NCI-H1417 treated with DMSO at 0.1 percent for 48 hours (cell line): ENCODE measurements at regions not wholly inside any gene's neighbourhood (a gene's known extent, or its start where the extent isn't known, plus 50 kb on each side); places are given as distances from the start of the nearest gene placed in this dataset.
"Not testable (repeated sequence)": the region's sequence is repeated elsewhere in the genome, so short reads cannot be mapped to it uniquely, and the experiment has no call there.

Experiments used
- DNase-seq: peaks from one replicate; lab custom pipeline; 2025; lab: John Stamatoyannopoulos, UW

DNA sequence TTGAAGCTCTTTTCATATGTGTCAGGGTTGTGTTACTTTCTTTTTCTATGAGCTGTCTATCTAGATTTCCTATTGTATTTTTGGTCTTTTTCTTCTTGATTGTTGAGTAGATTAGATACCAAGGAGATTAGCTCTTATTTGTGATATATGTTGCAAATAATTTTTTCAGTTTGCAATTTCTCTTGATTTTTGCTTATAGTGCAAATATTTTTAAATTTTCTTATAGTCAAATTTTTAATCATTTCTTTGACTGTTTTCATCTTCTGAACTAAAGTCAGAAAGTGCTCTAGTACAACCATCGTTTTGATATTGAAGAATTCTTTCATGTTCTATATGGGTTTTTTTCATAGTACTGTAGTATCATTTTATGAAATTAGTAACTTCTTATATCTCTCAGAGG is 193.7 kb downstream of the OSTF1 start:
- DNase-seq: no peak

DNA sequence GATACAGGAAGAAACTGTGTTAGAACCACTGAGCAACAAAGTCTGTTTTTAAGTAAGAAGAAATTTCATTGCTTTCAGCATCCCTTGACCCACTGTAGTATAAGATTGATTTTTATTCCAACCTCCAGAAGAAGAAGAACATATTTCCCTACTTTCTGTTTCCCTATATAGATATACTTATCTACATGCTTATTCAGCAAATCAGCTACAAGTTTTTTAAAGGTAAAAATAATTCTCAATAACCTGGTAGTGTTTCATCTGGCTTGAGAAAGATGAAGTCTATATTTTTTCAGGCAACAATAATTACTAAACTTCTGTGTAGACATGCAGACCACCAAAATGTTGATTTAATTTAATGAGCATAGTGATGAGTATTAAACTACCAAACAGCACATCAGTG is 201.0 kb downstream of the OSTF1 start:
- no peak for DNase-seq

DNA sequence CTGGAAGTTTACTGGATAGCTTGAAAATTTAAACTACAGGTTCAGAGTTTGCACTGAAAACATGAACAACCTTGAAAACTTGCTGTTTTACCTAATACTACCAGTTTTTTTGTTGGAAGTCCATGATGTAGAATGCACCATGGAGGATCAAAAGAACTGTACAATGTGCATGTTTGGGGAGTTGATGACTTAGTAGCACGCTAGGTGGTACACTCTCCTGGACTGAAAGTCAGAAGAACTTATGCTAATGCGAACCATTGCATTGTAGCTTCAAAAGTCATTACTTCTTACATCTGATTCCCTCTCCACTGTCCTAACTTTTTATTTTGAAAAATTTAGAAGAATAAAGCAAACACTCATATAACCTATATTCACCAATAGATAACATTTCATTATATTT is 211.0 kb downstream of the OSTF1 start:
- DNase-seq: no peak

DNA sequence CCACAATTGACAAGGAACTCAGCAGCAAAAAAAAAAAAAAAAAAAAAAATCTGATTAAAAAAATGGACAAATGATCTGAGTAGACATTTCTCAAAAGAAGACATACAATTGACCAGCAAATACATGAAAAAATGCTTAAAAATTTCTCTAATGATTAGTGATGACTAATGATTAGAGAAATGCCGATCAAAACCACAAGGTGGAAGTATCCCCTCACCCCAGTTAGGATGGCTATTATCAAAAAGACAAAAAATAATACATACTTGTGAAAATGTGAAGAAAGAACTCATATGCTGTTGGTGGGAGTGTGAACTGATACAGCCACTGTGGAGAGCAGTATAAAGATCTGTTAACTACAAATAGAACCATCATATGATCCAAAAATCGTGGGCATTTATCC is 245.3 kb downstream of the OSTF1 start:
- DNase-seq: no peak

DNA sequence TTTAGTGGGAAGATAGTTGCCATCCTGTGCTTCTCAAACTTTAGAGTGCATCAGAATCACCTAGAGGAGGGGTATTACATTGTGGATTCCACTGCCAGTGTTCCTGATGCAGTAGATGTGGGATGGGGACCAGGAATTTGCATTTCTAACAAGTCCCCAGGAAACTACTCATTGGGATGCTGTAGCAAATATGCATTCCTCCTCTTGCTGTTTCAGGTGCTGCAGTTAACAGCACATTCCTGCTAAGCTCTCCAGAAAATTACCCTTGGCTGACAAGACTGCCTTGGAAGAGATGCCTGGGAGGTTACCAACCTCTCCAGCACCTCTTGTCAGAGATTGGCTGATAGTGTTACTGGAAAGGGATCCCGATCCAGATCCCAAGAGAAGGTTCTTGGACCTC is 270.5 kb downstream of the OSTF1 start:
- no peak for DNase-seq

DNA sequence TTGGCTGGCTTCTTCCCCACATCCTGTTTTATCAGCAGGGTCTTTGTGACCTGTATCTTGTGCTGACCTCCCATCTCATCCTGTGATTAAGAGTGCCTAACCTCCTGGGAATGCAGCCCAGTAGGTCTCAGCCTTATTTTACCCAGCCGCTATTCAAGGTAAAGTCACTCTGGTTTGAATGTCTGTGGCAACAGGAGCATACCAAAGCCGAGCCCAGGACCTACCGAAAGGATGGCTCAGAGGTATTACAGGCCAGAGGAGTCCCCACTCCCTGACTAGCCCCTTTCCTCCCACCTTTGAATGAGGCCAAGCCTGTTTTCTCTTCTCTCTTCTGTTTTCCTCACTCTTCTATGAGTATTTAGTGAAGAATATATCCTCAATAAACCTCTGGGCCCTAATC is 271.3 kb downstream of the OSTF1 start:
- no peak for DNase-seq

DNA sequence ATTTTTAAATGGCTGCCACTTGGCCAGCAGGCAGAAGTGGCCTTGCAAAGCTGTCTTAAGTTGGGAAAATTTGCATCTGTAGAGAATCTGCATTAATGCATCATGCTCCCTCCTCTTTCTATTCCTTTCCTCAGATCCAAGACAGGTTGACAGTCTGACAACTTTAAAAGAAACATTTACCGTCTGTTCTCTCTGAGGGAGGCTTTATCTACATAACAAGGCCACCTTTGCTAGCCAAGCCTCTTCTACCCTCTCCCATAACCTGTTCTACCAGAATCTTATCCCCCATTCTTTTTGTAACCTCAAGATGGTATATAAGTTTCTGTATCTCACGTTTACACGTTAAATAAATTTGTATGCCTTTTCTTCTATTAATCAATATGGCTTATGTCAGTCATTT is 271.9 kb downstream of the OSTF1 start:
- DNase-seq: no peak

DNA sequence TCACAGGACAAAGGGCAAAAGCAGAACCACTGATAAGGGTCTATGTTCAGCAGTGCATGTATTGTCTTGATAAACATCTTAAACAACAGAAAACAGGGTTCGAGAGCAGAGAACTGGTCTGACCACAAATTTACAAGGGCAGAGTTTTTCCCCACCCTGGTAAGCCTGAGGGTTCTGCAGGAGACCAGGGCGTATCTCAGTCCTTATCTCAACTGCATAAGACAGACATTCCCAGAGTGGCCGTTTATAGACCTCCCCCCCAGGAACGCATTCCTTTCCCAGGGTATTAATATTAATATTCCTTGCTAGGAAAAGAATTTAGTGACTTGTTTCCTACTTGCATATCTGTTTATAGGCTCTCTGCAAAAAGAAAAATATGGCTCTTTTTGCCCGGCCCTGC is 274.1 kb downstream of the OSTF1 start:
- DNase-seq: not testable (repeated sequence)

DNA sequence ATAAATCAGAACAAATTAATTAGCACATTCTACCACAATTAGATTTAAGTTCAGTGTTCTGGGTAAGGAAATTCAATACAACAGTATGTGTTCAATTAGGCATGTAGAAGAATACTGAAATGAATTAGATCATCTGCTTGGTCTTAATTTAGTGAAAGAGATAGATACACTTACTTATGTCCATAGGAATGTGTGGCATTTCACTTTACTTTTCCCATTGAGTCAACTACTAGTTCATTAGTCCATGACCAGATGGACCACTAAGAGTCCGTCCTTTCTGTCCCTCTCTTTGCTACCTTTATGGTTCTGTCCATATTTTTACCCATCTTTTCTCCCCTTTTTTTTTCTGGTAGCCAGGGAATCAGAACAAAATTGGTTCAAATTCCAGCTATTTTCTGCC is 276.9 kb downstream of the OSTF1 start:
- DNase-seq: no peak

DNA sequence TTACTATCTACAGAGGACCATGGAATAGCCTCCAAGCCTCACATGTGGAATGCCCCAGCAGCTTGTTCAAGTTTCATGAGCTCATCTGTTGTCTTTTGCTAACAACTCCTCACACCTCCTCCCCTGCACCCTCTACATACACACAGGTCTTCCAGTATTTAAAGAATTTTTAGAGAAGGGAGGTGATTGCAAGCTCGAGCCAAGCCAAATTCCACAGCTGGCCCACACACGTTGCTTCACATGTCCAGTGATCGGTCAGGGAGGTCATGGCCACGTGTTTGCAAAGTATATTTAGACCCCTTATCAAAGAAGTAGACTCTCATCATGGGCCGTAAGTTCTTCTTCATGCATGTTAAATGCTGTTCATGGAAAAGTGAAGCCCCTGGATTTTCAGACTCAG is 281.7 kb downstream of the OSTF1 start:
- DNase-seq: no peak

DNA sequence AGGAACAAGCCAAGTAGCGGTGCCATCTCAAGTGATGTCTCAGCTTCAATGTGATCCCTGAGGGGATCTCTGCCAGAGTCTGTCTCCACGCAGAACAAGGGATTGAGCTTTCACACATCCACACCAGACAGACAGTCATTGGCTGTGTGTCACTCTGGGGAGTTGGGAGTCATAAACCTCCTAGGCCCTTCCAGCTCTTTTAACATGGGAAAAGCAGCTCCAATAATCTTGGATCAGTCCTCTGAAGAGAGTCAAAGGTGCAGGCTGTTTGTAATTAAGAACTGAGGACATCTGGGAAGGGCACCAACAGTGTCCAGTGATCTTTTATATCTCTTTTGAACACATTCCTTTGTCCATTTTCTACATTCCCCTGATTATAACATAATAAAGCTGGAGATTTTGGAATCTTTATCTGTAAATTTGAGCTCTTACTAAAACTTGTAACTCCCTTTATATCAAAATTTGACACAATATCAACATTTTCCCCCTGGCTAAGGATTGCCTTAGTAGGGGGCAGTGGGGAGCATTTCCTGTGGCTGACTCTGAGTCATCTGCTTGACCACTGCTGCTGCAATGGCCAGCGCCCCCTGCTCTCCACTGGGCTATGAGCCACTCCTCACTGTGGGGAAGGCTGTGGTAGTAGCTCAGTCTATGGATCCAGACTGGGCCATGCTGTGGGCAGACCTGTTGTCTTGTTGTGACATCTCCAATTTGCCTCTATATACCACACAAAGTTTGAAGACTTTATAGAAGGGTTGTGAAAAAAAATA is 284.4 kb downstream of the OSTF1 start:
- DNase-seq: no peak

DNA sequence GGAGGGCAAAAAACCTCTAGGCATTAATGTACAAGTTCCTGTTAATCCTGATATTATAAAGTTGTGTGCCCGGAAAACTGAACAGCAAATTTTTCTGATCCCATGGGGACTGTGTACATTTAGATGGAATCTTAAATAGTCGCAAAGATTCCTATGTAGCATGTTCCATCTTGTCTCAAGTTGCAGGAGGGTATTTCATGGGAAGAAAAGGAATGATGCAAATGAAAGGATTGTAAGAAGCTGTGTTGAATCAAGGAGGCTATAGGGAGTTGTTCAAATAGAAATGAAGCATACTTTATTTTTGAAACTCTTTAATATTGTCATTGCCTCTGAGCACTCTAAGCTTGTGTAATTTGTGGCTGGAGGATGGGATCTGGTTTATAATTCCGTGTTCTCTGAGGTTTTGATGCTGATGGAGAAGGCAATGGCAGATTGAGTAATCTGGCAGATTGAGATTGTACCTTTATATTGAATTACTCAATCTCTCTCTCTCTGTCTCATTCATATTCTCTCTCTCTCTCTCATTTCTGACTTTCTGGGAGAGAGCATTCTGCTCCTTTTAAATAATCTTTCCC is 288.5 kb downstream of the OSTF1 start:
- no peak for DNase-seq

DNA sequence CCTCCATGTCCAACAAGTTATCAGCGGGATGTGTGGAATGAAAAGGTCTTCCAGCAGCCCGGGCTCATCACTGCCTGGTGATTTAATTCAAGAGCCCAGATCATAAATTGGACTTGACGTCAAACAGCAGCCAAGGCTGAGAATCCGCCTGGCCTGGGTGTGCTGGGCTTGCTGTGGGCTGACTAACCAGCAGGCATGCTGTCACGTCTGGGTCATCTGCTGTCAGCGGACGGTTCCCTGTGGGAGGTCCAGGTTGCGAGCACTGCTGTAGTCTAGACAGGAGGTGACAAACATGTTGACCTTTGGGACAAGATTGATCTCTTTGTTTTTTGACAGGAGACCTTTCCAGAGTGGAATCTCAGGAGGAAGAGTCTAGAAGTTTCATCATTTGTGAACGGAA is 289.7 kb downstream of the OSTF1 start:
- DNase-seq: no peak

DNA sequence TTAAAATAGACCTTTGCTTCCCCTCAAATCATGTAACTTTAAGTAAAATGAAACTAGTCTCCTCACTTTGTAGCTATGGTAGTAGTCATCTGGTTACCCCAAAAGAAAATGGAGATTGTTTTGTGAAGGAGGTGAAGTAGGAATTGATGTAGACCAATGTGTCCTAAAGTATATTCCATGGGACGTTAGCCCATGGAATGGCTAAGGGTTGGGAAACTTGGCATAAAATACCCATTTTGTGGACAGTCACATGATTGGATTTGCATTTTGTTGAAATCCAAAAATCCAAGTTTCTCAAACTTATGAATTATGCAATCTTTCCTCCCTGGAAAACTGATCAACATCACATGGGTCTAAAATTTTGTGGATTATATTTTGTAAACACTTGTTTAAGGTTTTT is 290.6 kb downstream of the OSTF1 start:
- DNase-seq: no peak

DNA sequence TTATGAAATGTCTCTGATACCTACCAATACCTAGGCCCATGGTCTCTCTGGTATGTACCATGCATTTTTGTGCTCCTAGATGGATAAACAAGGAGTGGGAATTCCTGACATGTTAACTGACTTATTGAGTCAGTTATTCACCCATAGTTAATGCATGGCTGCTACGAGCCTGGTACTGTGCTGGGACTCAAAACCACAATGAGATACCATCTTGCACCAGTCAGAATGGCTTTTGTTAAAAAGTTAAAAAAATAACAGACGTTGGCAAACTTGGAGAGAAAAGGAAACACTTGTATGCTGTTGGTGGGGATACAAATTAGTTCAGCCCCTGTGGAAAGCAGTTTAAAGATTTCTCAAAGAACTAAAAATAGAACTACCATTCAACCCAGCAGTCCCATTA is 293.8 kb downstream of the OSTF1 start:
- DNase-seq: no peak

DNA sequence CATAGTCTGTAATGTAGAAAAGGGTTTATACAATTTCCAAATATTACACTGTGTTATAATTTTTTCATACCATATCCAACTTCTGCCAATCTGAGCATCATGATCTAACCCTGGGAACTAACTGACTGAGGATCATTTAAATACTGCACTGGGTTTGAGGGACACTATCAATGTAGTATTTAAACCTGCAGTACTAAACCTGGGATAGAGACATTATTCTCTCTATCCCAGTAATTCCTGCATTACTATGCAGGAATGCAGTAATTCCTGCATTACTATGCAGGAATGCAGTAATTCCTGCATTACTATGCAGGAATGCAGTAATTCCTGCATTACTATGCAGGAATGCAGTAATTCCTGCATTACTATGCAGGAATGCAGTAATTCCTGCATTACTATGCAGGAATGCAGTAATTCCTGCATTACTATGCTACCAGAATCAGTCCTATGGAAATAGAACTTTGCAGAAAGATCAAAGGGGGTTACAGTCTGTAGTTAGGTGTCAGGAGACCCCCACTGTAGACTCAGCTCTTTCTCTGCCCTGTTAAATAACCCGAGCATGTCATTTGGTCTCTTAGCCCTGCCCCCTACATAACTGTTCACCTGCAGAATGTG is 295.2 kb downstream of the OSTF1 start:
- not testable (repeated sequence) for DNase-seq

DNA sequence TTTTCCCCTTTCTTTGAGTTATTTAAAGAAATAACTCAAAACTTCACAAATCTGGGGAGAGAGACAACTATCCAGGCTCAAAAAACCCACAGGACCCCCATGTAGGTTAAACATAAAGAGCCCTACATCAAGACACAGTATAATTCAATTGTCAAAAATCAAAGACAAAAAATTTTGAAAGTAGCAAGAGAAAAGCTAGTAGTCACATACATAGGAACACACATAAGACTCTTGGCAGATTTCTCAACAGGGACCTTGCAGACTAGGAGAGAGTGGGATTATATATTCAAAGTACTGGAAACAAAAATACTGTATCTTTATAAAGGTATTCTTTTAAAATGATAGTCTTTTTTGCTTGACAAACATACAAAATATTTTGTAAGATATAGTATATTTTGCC is 296.9 kb downstream of the OSTF1 start:
- DNase-seq: no peak

DNA sequence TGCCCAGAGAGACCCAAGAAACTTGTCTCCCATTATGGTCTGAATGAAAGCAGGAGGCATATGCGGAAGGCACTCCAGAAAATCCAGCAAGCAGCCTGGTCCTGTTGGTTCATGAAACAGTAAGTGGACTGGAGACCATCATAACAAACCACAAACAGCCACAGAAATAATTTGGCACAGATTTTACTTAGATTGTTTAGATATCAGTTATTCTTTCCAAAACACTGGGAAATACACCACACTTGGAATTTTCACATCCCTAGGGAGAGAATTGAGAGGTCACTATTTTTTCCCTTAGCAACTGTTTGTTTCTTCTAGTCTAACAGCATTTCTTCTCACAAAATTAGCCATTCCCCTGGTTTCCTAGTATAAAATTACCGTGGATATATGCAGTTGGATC is 300.8 kb downstream of the OSTF1 start:
- DNase-seq: no peak

DNA sequence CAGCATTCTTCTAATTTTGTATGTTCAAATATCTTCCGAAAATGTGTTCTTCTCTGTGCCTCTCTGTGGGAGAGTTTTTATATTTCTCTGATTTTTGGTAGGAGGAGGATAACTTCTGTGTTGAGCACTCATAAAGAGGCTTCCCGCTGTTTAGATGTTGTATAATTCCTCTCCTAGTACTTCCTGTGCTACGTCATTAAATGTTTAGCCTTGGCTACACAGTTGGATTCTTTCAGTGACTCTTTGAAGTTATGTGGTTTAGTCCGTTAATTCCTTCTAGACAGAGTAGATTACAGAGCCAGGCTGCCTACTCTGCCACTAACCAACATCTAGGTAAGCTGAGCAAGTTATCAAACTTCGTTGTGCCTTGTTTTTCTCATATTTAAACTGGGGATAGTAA is 302.6 kb downstream of the OSTF1 start:
- no peak for DNase-seq

DNA sequence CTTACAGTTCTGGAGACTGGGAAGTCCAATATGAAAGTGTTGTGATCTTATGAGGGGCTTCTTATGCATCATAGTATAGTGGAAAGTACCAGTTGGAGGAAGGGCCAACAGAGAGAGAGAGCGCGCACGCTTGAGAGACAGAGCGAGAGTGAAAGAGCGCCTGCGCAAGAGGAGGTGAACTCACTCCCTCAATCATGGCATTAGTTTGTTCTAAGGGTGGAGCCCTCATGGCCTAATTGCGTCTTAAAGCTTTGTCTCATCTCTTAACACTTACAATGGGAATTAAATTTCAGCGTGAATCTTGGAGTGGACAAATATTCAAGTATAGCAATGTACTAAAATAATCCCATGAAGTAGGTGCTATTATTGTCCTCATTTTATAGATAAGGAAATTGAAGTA is 303.2 kb downstream of the OSTF1 start:
- no peak for DNase-seq

DNA sequence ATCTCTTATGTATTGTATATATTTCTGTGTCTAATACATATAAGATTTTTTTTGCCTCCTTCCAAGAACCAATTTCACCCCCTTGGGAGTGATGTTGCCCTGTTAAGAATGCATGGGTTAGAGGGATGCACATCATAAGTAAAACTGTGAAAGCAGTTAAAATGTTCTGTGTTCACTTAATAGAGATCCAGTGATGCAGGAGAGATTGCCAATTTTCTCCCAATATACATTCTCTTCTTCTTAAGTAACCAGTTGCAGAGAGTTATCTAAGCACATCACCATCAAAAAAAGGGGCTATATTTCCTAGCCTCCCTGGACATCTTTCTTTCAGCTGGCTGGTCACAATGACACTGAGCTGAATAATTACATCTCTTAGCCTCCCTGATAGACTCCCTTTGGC is 307.0 kb downstream of the OSTF1 start:
- DNase-seq: no peak

DNA sequence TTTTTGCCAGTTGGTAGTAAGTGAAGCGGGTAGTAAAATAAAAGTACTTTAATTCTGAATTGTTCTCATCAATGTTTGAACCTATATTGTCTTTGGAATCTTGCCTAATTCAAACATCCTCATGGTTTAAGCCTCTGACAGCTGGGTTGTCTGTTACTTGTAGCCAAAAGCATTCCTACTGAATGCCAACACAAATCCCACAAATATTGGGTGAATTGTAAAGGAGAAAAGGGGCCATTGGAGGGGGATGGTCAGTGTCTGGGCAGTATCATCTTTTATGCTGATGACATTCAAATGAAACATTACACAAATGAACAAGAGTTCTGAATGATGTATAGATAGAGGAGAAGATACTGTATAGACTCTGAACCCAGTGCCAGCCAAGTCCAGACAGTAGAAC is 309.5 kb downstream of the OSTF1 start:
- no peak for DNase-seq

DNA sequence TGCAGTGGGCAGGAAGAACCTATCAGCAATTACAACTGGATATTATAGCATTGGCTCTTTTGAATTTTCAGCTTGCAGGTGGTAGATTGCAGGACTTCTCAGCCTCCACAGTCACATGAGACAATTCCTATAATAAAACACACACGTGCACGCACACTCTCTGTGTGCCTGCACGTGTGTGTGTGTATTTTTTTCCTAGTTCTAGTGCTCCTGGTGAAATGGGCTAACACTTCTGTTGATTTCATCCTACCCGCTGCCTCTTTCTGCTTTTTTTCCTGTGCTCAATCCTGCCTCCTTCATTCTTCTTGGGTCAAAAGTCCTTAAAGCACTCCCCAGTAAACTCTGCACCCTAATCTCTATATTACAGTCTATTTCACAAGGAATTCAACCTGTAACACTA is 320.1 kb downstream of the OSTF1 start:
- no peak for DNase-seq

DNA sequence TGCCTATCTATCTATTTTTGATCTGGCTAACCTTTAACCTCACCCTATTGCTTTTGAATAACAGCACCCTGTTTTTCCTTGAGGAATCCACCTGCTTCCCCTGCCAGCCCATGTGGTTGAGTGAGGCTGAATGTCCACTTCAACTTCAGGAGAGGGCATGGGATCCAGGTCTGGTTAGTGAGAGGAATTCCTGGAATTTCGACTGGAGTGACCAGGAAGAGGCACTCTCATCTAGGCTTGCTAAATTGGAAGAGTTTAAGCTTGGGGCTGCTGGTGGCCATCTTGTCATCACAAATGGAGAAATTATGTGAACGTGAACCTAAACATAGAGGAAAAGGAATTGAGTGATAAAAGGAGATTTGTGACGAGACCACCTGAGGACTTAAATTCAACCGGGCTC is 322.1 kb downstream of the OSTF1 start:
- DNase-seq: no peak
